ENCODE measurements at regions not wholly inside any gene's neighbourhood (a gene's known extent, or its start where the extent isn't known, plus 50 kb on each side); places are given as distances from the start of the nearest gene placed in this dataset.

DNA sequence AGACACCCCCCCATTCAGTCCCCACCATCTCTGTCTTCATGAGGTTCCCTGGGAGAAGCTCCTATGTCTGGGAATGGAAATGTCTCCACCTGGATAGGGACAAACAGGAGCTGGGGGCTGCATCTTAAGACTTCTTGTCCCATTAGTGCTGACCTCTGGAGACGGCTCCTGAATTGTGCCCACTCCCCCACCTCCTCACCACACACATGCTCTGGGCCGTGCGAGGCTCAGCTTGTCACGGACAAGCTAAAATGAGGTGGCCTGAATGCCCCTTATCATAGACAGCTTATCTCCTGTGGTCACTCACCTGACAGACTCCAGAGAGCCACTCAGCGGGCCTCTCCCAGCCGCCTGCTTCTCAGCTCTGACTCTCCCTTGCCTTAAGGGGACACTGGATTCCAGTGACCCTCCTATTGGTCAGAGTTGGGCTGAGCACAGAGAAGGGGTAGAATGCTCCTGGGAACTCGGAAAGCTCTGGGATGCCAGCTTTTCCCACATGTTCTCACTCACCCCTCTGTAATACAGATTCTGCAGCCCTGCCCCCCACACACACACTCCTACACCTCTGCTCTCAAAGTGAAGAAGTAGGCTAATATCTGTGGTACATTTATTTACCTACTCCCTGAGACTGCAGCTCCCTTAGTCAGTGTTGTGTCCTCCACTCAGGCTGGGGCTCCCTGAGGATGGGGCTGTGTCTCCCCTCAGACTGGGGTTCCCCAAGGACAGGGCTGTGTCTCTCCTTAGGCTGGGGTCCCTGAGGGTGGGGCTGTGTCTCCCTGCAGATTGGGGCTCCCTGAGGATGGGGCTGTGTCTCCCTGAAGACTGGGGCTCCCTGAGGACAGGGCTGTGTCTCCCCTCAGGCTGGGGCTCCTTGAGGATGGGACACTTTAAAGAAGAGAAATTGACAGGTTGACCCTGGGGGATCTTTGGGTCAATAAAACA, 167.5 kb downstream of the VEGFA start (continued):
- TF ChIP-seq ZNF41 (CRISPR knock-in tag; conservative IDR thresholded peaks at IDR 0.05) (no peak; the same call in 1 of the 2 replicates), XRCC3 (IDR thresholded peaks at IDR 0.05) (no peak), SIN3A (IDR thresholded peaks at IDR 0.05; ENCODE audit: borderline replicate concordance in 2 of 2, control insufficient read depth in 1 of 2, low read depth in 2 of 2, low read length in 2 of 2) (no peak), NCOR1 (IDR thresholded peaks at IDR 0.05) (no peak), ZNF699 (CRISPR knock-in tag; IDR thresholded peaks at IDR 0.05; ENCODE audit: insufficient replicate concordance) (no peak), PTBP1 (IDR thresholded peaks at IDR 0.05; ENCODE audit: low read depth, low read length) (no peak), RBBP5 (IDR thresholded peaks at IDR 0.05; ENCODE audit: borderline replicate concordance, insufficient read depth, low read length, poor library complexity, severe bottlenecking) (no peak), POLR2AphosphoS5 (IDR thresholded peaks at IDR 0.05; ENCODE audit: control insufficient read depth, insufficient read depth, low read depth, low read length) (no peak), PREB (CRISPR knock-in tag; IDR thresholded peaks at IDR 0.05) (no peak), ZNF232 (CRISPR knock-in tag; IDR thresholded peaks at IDR 0.05) (no peak), DMBX1 (CRISPR knock-in tag; IDR thresholded peaks at IDR 0.05; ENCODE audit: borderline replicate concordance) (peak; percentile 94), ZC3H8 (IDR thresholded peaks at IDR 0.05) (no peak), BCOR (IDR thresholded peaks at IDR 0.05) (no peak), NR2C1 (IDR thresholded peaks at IDR 0.05) (peak; percentile 20; the same call in 1 of the 2 replicates), NR2C1 (tag; IDR thresholded peaks at IDR 0.05) (peak; percentile 70), ZNF668 (CRISPR knock-in tag; IDR thresholded peaks at IDR 0.05) (peak; percentile 76; the same call in 1 of the 2 replicates), RBM34 (IDR thresholded peaks at IDR 0.05; ENCODE audit: borderline replicate concordance, insufficient read depth, low read length) (no peak), HNRNPK (IDR thresholded peaks at IDR 0.05; ENCODE audit: low read depth, low read length, poor library complexity, severe bottlenecking) (no peak)
- TF ChIP-seq, protein P1, sequence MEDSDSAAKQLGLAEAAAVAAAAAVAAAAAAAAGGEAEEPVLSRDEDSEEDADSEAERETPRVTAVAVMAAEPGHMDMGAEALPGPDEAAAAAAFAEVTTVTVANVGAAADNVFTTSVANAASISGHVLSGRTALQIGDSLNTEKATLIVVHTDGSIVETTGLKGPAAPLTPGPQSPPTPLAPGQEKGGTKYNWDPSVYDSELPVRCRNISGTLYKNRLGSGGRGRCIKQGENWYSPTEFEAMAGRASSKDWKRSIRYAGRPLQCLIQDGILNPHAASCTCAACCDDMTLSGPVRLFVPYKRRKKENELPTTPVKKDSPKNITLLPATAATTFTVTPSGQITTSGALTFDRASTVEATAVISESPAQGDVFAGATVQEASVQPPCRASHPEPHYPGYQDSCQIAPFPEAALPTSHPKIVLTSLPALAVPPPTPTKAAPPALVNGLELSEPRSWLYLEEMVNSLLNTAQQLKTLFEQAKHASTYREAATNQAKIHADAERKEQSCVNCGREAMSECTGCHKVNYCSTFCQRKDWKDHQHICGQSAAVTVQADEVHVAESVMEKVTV (CRISPR knock-in tag; IDR thresholded peaks at IDR 0.05): 0 out of 2 replicates have a peak, but pooled peaks have one; percentile 23
- TF ChIP-seq, protein P2, sequence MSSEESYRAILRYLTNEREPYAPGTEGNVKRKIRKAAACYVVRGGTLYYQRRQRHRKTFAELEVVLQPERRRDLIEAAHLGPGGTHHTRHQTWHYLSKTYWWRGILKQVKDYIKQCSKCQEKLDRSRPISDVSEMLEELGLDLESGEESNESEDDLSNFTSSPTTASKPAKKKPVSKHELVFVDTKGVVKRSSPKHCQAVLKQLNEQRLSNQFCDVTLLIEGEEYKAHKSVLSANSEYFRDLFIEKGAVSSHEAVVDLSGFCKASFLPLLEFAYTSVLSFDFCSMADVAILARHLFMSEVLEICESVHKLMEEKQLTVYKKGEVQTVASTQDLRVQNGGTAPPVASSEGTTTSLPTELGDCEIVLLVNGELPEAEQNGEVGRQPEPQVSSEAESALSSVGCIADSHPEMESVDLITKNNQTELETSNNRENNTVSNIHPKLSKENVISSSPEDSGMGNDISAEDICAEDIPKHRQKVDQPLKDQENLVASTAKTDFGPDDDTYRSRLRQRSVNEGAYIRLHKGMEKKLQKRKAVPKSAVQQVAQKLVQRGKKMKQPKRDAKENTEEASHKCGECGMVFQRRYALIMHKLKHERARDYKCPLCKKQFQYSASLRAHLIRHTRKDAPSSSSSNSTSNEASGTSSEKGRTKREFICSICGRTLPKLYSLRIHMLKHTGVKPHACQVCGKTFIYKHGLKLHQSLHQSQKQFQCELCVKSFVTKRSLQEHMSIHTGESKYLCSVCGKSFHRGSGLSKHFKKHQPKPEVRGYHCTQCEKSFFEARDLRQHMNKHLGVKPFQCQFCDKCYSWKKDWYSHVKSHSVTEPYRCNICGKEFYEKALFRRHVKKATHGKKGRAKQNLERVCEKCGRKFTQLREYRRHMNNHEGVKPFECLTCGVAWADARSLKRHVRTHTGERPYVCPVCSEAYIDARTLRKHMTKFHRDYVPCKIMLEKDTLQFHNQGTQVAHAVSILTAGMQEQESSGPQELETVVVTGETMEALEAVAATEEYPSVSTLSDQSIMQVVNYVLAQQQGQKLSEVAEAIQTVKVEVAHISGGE (CRISPR knock-in tag; IDR thresholded peaks at IDR 0.05): peak in 1 of 3 experiments; percentile 46; a peak in 2 of 6 replicates

Data from K562 (cell line).